ENCODE measurements at regions not wholly inside any gene's neighbourhood (a gene's known extent, or its start where the extent isn't known, plus 50 kb on each side); places are given as distances from the start of the nearest gene placed in this dataset.

DNA sequence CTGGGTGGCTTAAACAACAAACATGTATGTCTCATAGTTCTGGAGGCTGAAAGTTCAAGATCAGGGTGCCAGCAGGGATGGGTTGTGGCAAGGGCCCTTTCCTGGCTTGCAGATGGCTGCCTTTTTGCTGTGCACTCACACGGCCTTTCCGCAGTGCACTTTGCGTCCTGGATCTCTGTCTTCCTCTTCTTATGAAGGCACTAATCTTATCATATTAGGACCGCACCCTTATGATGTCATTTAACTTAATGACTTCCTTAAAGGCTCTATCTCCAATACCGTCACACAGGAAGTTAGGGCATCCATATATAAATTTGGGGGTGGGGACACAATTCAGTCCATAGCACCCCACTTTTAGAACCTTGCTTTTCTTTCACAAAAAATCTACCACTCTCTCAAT, 255.2 kb downstream of the SNX13 start:
- DNase-seq (ENCODE audit: low read depth): no peak
- H3K4me3 ChIP-seq (ENCODE audit: low read length): no peak overlapping the region
- TF ChIP-seq, protein P1, sequence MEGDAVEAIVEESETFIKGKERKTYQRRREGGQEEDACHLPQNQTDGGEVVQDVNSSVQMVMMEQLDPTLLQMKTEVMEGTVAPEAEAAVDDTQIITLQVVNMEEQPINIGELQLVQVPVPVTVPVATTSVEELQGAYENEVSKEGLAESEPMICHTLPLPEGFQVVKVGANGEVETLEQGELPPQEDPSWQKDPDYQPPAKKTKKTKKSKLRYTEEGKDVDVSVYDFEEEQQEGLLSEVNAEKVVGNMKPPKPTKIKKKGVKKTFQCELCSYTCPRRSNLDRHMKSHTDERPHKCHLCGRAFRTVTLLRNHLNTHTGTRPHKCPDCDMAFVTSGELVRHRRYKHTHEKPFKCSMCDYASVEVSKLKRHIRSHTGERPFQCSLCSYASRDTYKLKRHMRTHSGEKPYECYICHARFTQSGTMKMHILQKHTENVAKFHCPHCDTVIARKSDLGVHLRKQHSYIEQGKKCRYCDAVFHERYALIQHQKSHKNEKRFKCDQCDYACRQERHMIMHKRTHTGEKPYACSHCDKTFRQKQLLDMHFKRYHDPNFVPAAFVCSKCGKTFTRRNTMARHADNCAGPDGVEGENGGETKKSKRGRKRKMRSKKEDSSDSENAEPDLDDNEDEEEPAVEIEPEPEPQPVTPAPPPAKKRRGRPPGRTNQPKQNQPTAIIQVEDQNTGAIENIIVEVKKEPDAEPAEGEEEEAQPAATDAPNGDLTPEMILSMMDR (conservative IDR thresholded peaks at IDR 0.05; ENCODE audit: low read depth, low read length): no peak

DNA sequence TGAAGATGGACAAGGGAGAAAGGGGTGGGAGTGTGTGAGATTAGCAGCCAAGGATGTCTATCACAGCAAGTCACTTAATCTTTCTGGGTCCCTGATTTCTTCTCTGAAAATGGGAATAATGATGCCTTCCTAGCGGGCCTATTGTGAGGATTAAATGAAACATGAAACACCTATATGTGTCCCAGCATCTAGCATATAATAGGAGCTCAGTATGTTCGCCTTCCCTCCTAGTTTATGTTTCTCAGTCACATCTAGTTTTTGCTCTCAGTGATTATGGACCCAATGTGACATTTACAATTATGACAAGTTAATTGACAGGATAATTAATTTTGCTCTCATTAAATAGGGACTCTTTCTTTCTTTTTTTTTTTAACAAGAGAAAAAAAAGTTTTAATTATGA, 252.9 kb downstream of the SNX13 start:
- TF ChIP-seq, protein P1 (conservative IDR thresholded peaks at IDR 0.05; ENCODE audit: low read depth, low read length): no peak
- no peak for DNase-seq (ENCODE audit: low read depth)
- H3K4me3 ChIP-seq (ENCODE audit: low read length): no peak overlapping the region

DNA sequence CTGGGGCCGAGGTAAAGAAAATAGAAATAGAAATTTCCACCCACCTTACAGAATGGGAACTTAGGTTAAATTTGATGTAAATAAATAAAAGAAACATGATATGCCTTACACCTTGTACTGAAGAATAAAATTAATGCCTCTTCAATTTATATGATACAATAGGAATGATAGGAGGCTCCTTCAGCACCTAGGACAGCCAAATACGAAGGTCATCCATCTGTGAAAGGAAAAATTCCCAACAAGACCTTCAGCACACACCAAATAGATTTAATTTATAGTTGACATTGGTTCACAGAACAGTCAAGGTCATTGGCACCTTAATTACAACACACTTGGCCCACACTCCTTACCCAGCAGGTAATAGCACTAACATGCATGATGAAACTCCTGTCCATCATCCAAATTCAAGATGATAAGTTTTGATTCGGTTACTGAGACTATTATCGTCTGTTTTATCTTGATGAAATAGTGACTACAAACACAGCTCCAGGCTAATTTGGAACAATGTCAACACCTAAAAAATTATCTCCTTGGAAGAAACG, 250.9 kb downstream of the SNX13 start:
- no peak for DNase-seq (ENCODE audit: low read depth)
- TF ChIP-seq, protein P1 (conservative IDR thresholded peaks at IDR 0.05; ENCODE audit: low read depth, low read length): no peak
- no peak overlapping the region for H3K4me3 ChIP-seq (ENCODE audit: low read length)

DNA sequence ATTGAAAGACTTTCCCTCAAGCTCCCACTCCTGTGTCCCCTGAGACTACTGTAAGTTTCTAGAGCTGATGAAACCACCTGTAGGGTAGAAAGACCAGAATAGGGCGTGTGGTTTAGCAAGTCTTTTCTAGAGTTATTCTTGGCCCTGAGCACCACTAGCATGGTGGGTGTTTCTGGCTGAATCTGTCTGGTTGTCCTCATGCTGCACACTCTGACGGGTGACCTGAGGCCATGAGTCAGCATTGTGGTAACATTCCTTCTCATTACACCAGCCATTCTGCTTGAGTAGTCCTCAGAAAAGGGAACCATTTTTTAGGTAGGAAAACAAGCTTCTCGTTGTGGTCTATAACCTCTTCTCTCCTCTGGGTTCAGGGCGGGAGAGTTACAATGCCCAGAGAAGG, 250.3 kb downstream of the SNX13 start:
- DNase-seq (ENCODE audit: low read depth): peak; percentile 63
- H3K4me3 ChIP-seq (ENCODE audit: low read length): no peak overlapping the region
- TF ChIP-seq, protein P1 (conservative IDR thresholded peaks at IDR 0.05; ENCODE audit: low read depth, low read length): no peak

DNA sequence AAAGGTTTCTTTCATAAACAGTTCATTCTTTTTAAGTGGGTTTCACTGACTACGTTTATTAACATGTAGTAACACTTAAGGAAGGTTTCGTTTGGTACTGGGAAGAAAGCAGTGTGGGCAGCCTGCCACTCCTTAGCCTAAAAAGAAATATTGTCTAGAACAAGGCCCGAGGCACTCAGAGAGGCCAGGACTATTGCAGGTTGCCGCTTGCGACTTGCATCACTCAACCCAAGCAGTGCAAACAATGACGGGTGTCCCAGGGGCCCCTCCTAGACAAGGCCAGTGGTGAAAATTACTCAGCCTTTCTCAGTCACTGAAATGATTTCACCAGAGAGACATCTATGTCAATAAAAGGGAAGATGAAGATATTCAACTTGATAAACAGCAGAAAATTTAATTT, 243.9 kb downstream of the SNX13 start:
- TF ChIP-seq, protein P1 (conservative IDR thresholded peaks at IDR 0.05; ENCODE audit: low read depth, low read length): no peak
- no peak overlapping the region for H3K4me3 ChIP-seq (ENCODE audit: low read length)
- no peak for DNase-seq (ENCODE audit: low read depth)

DNA sequence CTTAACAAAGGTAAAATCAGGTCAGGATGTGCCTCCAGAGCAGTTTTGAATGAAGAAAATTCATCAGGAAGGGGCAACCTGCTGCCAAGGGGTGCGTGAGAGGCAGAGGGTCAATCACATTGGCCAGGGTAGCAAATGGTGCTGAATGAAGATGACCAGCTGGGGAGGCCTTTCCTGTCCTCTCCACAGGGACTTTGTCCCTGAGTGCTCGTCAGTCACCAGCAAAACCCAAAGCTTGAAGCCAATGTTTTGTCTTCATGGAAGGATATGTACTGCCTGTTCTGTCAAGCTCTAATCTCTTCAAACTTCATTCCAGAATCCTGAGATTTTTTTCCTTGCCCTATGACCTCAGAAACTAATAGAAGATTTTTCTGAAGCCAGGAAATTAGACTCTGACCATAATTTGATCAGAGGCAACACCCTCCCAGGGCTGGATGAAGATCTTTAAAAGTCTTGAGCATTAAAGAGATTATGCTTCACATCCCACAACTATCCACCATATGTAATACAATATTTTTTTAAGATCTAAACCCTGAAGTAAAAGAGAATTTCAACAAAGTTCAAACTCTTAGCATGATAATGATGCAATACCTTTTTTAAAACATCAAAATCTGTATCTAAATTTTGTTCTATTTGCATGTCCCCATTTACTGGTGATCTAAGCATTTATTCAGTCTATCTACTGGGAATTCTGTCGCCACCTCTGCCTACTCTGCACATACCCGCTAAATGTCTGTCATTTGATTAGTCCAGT, 243.0 kb downstream of the SNX13 start:
- TF ChIP-seq, protein P1 (conservative IDR thresholded peaks at IDR 0.05; ENCODE audit: low read depth, low read length): no peak
- H3K4me3 ChIP-seq (ENCODE audit: low read length): no peak overlapping the region
- DNase-seq (ENCODE audit: low read depth): no peak

DNA sequence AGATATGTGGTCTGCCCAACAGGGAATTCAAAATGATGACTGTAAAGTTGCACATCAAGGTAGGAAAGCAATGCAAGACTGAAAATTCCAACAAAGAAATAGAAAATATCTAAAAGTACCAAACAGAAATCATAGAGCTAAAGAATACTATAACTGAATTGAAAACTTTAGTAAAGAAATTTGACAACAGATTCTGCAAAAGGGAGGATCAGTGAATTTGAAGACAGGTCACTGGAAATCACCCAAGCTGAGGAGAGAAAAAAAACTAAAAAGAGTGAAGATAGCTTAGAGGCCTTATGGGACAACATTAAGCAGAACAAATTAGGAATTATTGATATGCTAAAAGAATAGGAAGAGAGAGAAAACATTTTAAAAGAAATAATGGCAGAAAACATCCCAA, 240.6 kb downstream of the SNX13 start:
- no peak for DNase-seq (ENCODE audit: low read depth)
- no peak overlapping the region for H3K4me3 ChIP-seq (ENCODE audit: low read length)
- TF ChIP-seq, protein P1 (conservative IDR thresholded peaks at IDR 0.05; ENCODE audit: low read depth, low read length): no peak

All from retinal pigment epithelial cell (primary cell).